OCI-LY3 (cell line): ENCODE measurements at regions not wholly inside any gene's neighbourhood (a gene's known extent, or its start where the extent isn't known, plus 50 kb on each side); places are given as distances from the start of the nearest gene placed in this dataset.
A peak's percentile ranks its signal among the peaks of the same experiment; 100 is the strongest.

ENCODE experiments used
- H2AFZ ChIP-seq: fragments of 200-600, 300-600 bp; shearing (Covaris generic); 2 replicates; pipeline ENCODE4 v1.6.0; 2014; ENCODE audit warnings: antibody characterized with exemption, low read depth, low read length
- H3K27ac ChIP-seq: fragments of 200-600, 300-600 bp; sonication (generic); 2 replicates; pipeline ENCODE4 v1.5.1; 2014; ENCODE audit warnings: mild to moderate bottlenecking, low read length, moderate library complexity, mixed read lengths
- H3K27me3 ChIP-seq: fragments of 200-600, 300-600 bp; sonication (generic); 2 replicates; pipeline ENCODE4 v1.6.1; 2014; ENCODE audit warnings: low read depth, low read length, mixed read lengths
- H3K36me3 ChIP-seq: fragments of 200-600, 300-600 bp; sonication (generic); replicated peaks from 2 replicates; pipeline ENCODE3; 2014; ENCODE audit warnings: low read depth, low read length, mixed read lengths
- H3K4me1 ChIP-seq: fragments of 300-600, 200-600 bp; sonication (generic); 2 replicates; pipeline ENCODE4 v1.6.1; 2014; ENCODE audit warnings: low read length, mixed read lengths
- H3K4me2 ChIP-seq: fragments of 200-600, 300-600 bp; sonication (generic); 2 replicates; pipeline ENCODE4 v1.6.1; 2014; ENCODE audit warnings: low read length, mixed read lengths
- H3K4me3 ChIP-seq: fragments of 300-600, 200-600 bp; sonication (generic); 2 replicates; pipeline ENCODE4 v1.5.1; 2014; ENCODE audit warnings: antibody characterized with exemption, mild to moderate bottlenecking, low read length, moderate library complexity
- H3K79me2 ChIP-seq: fragments of 300-600, 200-600 bp; shearing (Covaris generic); 2 replicates; pipeline ENCODE4 v1.6.1; 2014; ENCODE audit warnings: mild to moderate bottlenecking, low read length, mixed read lengths
- H3K9ac ChIP-seq: fragments of 300-600, 200-600 bp; shearing (Covaris generic); 2 replicates; pipeline ENCODE4 v1.6.0; 2014; ENCODE audit warnings: mild to moderate bottlenecking, low read length, moderate library complexity
- H3K9me3 ChIP-seq: fragments of 200-600, 300-600 bp; shearing (Covaris generic); 2 replicates; pipeline ENCODE4 v1.6.1; 2014; ENCODE audit warnings: low read length, mixed read lengths; ENCODE audit not compliant: insufficient read depth
- H4K20me1 ChIP-seq: fragments of 200-600, 300-600 bp; sonication (generic); 2 replicates; pipeline ENCODE4 v1.6.1; 2016; ENCODE audit warnings: low read length, mixed read lengths; ENCODE audit not compliant: insufficient read depth
- CTCF ChIP-seq: fragments of 200-600, 300-600 bp; sonication (generic); IDR thresholded peaks from 2 replicates; pipeline ENCODE4 v1.5.1; 2014; ENCODE audit warnings: antibody characterized with exemption, low read length, low read depth
- EZH2phosphoT487 ChIP-seq: fragments of 200-600 bp; shearing (Covaris generic); IDR thresholded peaks from 2 replicates; pipeline ENCODE4 v1.6.1; 2018; ENCODE audit warnings: antibody characterized with exemption, mixed run types, low read depth

- no peak overlapping the region for H3K4me2 ChIP-seq
- no peaks in the 10 kb centered on the region for H3K27me3 ChIP-seq
- H3K4me3 ChIP-seq = no peak overlapping the region
- TF ChIP-seq EZH2phosphoT487 = no peak
- TF ChIP-seq CTCF = no peak
- no peaks in the 10 kb centered on the region for H3K9me3 ChIP-seq
- no peaks in the 10 kb centered on the region for H4K20me1 ChIP-seq
- no peak overlapping the region for H3K27ac ChIP-seq
- H3K4me1 ChIP-seq = no peaks in the 10 kb centered on the region
- no peaks in the 10 kb centered on the region for H3K36me3 ChIP-seq
- H3K9ac ChIP-seq = no peak overlapping the region
- H2AFZ ChIP-seq = no peak overlapping the region
- H3K79me2 ChIP-seq = no peaks in the 10 kb centered on the region
These were observed 797.0 kb upstream of the GJE1 start for GRCh38 chr6:141335477-141336273.

GRCh38 chr6:141326925-141327324 is 805.8 kb upstream of the GJE1 start:
- Histone ChIP-seq H3K4me2 (peak overlapping the region; percentile 47), H3K4me1 (no peaks in the 10 kb centered on the region), H3K4me3 (peak overlapping the region; percentile 37), H3K27ac (no peak overlapping the region), H3K9me3 (no peaks in the 10 kb centered on the region), H2AFZ (peak overlapping the region; percentile 60; the same call in 1 of the 2 replicates), H3K27me3 (no peaks in the 10 kb centered on the region), H4K20me1 (no peaks in the 10 kb centered on the region), H3K36me3 (no peaks in the 10 kb centered on the region), H3K79me2 (no peaks in the 10 kb centered on the region), H3K9ac (no peak overlapping the region)
- TF ChIP-seq EZH2phosphoT487 = no peak
- TF ChIP-seq CTCF = no peak

GRCh38 chr6:141326426-141326825 is 806.3 kb upstream of the GJE1 start:
- Histone ChIP-seq H3K9ac (no peak overlapping the region), H3K27me3 (no peaks in the 10 kb centered on the region), H3K9me3 (no peaks in the 10 kb centered on the region), H3K4me2 (peak overlapping the region; percentile 47), H3K36me3 (no peaks in the 10 kb centered on the region), H3K27ac (no peak overlapping the region), H3K79me2 (no peaks in the 10 kb centered on the region), H4K20me1 (no peaks in the 10 kb centered on the region), H3K4me3 (peak overlapping the region; percentile 37), H3K4me1 (no peaks in the 10 kb centered on the region), H2AFZ (peak overlapping the region; percentile 60; the same call in 1 of the 2 replicates)
- no peak for TF ChIP-seq EZH2phosphoT487
- no peak for TF ChIP-seq CTCF

- H3K4me3 ChIP-seq = no peak overlapping the region
- H3K9ac ChIP-seq = no peak overlapping the region
- TF ChIP-seq EZH2phosphoT487 = no peak
- TF ChIP-seq CTCF = no peak
- no peak overlapping the region for H3K27ac ChIP-seq
- H3K4me2 ChIP-seq = no peak overlapping the region
- H4K20me1 ChIP-seq = no peaks in the 10 kb centered on the region
- no peaks in the 10 kb centered on the region for H3K27me3 ChIP-seq
- H3K79me2 ChIP-seq = no peaks in the 10 kb centered on the region
- H2AFZ ChIP-seq = no peak overlapping the region
- no peaks in the 10 kb centered on the region for H3K9me3 ChIP-seq
- no peaks in the 10 kb centered on the region for H3K4me1 ChIP-seq
- no peaks in the 10 kb centered on the region for H3K36me3 ChIP-seq
These were observed 811.0 kb upstream of the GJE1 start for GRCh38 chr6:141321493-141322347.
